HG03139 (cell line): ENCODE measurements at regions not wholly inside any gene's neighbourhood (a gene's known extent, or its start where the extent isn't known, plus 50 kb on each side); places are given as distances from the start of the nearest gene placed in this dataset.

Experiments
- ATAC-seq: cut with Tn5 transposase; IDR thresholded peaks from one replicate; pipeline ENCODE4 v1.9.1; 2021; ENCODE audit not compliant: unreplicated experiment

GRCh38 chr5:143471041-143471509 lies 67.6 kb upstream of the NR3C1 start:
- ATAC-seq, result no peak

GRCh38 chr5:143470120-143470519 lies 66.6 kb upstream of the NR3C1 start:
- ATAC-seq, result no peak

DNA sequence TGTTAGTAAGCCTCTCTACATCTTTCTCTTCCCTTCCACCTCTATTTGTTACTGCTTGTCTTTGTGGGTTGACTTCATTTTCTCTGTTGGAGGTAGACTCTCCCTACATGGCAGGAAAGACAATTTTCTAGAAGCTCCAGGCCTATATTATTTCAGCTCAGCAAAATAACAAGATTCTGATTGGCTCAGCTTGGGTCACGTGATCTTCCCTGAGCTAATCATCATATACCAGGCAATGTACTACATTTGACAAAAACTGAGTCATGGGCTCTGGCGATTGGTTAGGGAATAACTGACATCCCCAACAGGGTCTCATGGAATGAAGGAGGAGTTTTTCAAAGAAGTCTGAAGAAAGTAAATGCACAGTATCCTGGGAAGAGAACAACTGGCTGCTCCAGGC lies 65.6 kb upstream of the NR3C1 start:
- ATAC-seq, result no peak

DNA sequence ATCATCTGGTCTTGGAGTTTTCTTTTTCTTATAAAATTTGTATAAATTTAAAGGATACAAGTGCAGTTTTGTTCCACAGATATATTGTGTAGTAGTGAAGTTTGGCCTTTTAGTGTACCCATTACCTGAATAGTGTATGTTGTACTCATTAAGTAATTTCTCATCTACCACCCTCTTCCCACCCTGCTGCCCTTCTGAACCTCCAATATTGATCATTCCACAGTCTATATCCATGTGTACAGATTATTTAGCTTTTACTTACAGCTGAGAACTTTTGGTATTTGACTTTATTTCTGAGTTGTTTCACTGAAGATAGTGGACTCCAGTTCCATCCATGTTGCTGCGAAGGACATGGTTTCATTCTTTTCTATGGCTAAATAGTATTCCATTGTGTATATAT lies 63.1 kb upstream of the NR3C1 start:
- no peak for ATAC-seq

- no peak for ATAC-seq
Measured at GRCh38 chr5:143464723-143465490, 61.4 kb upstream of the NR3C1 start.

GRCh38 chr5:143462431-143462830 lies 58.9 kb upstream of the NR3C1 start:
- ATAC-seq, result no peak

DNA sequence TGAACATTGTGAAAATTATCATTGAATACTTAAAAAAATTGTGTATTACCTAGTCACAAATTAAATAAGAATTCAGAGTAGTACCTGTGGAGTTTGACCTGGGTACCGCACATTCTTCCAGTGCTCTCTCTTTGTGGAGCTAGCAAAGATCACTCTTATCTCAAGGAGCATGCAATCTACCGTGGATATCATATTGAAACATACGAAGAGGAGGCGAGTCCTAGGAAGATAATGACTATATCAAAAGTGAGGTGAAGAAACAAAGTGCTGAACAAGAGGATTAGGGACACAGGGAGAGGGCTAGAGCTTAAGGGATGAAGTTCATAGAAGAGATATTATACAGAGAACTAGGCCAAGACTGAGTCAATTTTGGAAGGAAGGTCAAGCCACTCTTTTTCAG lies 55.9 kb upstream of the NR3C1 start:
- no peak for ATAC-seq

GRCh38 chr5:143456952-143457547 lies 53.6 kb upstream of the NR3C1 start:
- no peak for ATAC-seq

- ATAC-seq, result no peak
Measured at GRCh38 chr5:143454936-143455516, 51.5 kb upstream of the NR3C1 start.

GRCh38 chr5:143453720-143454119 lies 50.2 kb upstream of the NR3C1 start:
- ATAC-seq, result no peak
